ENCODE measurements at regions not wholly inside any gene's neighbourhood (a gene's known extent, or its start where the extent isn't known, plus 50 kb on each side); places are given as distances from the start of the nearest gene placed in this dataset.

GRCh38 chr6:156430386-156430785 lies 346.8 kb upstream of the ARID1B start:
- TF ChIP-seq POLR2A (IDR thresholded peaks at IDR 0.05) (no peak), EP300 (IDR thresholded peaks at IDR 0.05) (no peak), CTCF (IDR thresholded peaks at IDR 0.05) (no peak)
